Progenitor cell of endocrine pancreas (in vitro differentiated cells): ENCODE measurements at regions not wholly inside any gene's neighbourhood (a gene's known extent, or its start where the extent isn't known, plus 50 kb on each side); places are given as distances from the start of the nearest gene placed in this dataset.

Experiments
- DNase-seq: peaks from one replicate; pipeline ENCODE4 v3.0.0; 2021; ENCODE audit warnings: low spot score; ENCODE audit not compliant: unreplicated experiment
- H3K27ac Mint-ChIP-seq: 2 replicates; pipeline ENCODE4 v1.8.0; 2021; ENCODE audit warnings: mild to moderate bottlenecking, moderate library complexity, mixed read lengths
- H3K27me3 Mint-ChIP-seq: 2 replicates; pipeline ENCODE4 v1.8.0; 2021; ENCODE audit warnings: mixed read lengths
- H3K36me3 Mint-ChIP-seq: 2 replicates; pipeline ENCODE4 v1.8.0; 2022; ENCODE audit warnings: mixed read lengths; ENCODE audit not compliant: insufficient read depth
- H3K4me1 Mint-ChIP-seq: 2 replicates; pipeline ENCODE4 v1.8.0; 2021; ENCODE audit warnings: low read depth, mixed read lengths
- H3K4me3 Mint-ChIP-seq: 2 replicates; pipeline ENCODE4 v1.8.0; 2021; ENCODE audit warnings: low read depth, mild to moderate bottlenecking, moderate library complexity, mixed read lengths
- H3K9me3 Mint-ChIP-seq: 2 replicates; pipeline ENCODE4 v1.8.0; 2021; ENCODE audit warnings: low read depth, mixed read lengths
- TF ChIP-seq, protein P1 (sequence below): fragments of 200-600 bp; sonication (generic); IDR thresholded peaks from one replicate; pipeline ENCODE4 v1.5.0; 2021; ENCODE audit warnings: antibody characterized with exemption, mild to moderate bottlenecking; ENCODE audit not compliant: unreplicated experiment

DNA sequence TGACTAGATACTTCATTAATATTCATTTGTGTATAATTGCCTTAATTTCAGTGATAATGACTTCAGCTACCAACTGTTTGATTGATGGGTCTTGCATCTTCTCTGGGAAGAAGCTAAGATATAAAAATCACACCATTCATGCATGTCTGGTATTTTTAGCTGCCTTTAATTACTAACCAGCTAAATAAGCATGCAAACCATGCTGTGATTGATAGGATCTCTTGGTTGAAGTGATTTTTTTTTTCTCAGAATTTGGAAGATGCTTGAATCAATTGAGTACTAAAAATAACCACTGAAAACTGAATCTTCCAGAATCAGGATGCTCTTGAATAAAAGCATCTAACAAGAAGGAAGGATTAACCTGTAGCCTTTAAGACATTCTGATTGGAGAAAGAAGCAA is 668.8 kb downstream of the TDRD15 start:
- DNase-seq, result no peak
- no peaks in the 10 kb centered on the region for H3K36me3 Mint-ChIP-seq
- no peak overlapping the region for H3K27ac Mint-ChIP-seq
- H3K4me3 Mint-ChIP-seq, result no peak overlapping the region
- no peaks in the 10 kb centered on the region for H3K27me3 Mint-ChIP-seq
- TF ChIP-seq, protein P1, sequence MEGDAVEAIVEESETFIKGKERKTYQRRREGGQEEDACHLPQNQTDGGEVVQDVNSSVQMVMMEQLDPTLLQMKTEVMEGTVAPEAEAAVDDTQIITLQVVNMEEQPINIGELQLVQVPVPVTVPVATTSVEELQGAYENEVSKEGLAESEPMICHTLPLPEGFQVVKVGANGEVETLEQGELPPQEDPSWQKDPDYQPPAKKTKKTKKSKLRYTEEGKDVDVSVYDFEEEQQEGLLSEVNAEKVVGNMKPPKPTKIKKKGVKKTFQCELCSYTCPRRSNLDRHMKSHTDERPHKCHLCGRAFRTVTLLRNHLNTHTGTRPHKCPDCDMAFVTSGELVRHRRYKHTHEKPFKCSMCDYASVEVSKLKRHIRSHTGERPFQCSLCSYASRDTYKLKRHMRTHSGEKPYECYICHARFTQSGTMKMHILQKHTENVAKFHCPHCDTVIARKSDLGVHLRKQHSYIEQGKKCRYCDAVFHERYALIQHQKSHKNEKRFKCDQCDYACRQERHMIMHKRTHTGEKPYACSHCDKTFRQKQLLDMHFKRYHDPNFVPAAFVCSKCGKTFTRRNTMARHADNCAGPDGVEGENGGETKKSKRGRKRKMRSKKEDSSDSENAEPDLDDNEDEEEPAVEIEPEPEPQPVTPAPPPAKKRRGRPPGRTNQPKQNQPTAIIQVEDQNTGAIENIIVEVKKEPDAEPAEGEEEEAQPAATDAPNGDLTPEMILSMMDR, result no peak
- H3K9me3 Mint-ChIP-seq, result no peaks in the 10 kb centered on the region
- no peaks in the 10 kb centered on the region for H3K4me1 Mint-ChIP-seq

DNA sequence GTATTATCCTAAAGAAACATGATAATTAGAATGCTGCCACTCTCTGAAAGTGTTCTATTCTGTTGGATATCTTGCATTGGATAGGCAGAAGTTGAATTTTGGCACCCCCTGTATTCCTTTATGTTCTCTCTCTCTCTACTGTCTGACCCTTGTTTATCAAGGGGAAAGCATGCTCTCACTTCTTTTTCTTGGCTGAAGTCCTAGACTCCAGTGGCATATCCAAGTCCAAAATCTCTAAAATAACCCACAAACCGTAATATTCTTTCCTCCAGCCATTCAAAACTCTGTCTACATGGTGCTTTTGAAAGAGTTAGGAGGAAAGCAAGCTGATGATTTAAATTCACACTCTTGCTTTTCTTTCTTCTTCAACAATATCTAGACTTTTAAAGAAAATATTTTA is 669.7 kb downstream of the TDRD15 start:
- H3K9me3 Mint-ChIP-seq, result no peaks in the 10 kb centered on the region

DNA sequence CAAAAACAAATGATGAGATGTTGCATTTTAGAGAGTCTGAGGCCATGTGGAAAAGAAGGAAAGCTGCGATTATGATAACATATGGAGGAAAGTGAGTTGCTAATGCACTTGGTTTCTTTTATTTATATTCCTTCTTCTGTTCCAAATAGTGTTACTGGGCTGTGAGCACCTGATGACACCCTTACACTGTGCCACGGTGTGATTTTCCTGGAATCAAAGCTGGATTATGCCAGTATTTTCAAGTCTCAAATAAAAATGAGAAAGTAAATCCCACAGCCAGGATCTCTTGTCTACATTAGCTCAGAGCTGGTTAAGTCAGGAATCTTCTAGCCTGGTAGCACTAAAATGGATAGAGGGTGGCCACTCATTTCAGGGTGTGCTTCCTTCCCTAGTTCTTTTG is 670.8 kb downstream of the TDRD15 start:
- TF ChIP-seq, protein P1, result no peak
- Mint-ChIP-seq H3K36me3 (no peaks in the 10 kb centered on the region), H3K9me3 (no peaks in the 10 kb centered on the region), H3K4me3 (no peak overlapping the region), H3K4me1 (no peaks in the 10 kb centered on the region), H3K27me3 (no peaks in the 10 kb centered on the region), H3K27ac (no peak overlapping the region)
- DNase-seq, result no peak

More for the DNA sequence above, 669.7 kb downstream of the TDRD15 start:
- TF ChIP-seq, protein P1, result no peak
- Mint-ChIP-seq H3K27me3 (no peaks in the 10 kb centered on the region), H3K4me1 (no peaks in the 10 kb centered on the region), H3K4me3 (no peak overlapping the region), H3K27ac (no peak overlapping the region), H3K36me3 (no peaks in the 10 kb centered on the region)
- no peak for DNase-seq

DNA sequence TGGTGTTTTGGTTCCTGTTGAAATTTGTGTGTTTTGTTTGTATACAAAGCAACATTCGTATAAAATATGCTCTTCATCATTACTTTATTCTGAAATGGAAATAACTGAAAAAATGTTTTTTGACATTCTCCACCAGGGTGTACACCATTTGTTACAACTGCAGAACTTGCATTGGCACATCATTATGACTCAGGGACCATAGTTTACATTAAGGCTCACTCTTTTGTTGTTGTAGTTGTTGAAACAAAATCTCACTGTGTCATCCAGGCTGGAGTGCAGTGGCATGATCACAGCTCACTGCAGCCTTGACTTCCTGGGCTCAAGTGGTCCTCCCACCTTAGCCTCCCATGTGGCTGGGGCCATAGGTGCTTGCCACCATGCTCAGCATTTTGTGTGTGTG is 676.6 kb downstream of the TDRD15 start:
- no peaks in the 10 kb centered on the region for H3K36me3 Mint-ChIP-seq
- H3K9me3 Mint-ChIP-seq, result no peaks in the 10 kb centered on the region
- H3K27ac Mint-ChIP-seq, result no peak overlapping the region
- no peak overlapping the region for H3K4me3 Mint-ChIP-seq
- peaks cover 4% of the 10 kb centered on the region for H3K4me1 Mint-ChIP-seq
- DNase-seq, result no peak
- H3K27me3 Mint-ChIP-seq, result peaks cover 5% of the 10 kb centered on the region
- TF ChIP-seq, protein P1, result no peak

DNA sequence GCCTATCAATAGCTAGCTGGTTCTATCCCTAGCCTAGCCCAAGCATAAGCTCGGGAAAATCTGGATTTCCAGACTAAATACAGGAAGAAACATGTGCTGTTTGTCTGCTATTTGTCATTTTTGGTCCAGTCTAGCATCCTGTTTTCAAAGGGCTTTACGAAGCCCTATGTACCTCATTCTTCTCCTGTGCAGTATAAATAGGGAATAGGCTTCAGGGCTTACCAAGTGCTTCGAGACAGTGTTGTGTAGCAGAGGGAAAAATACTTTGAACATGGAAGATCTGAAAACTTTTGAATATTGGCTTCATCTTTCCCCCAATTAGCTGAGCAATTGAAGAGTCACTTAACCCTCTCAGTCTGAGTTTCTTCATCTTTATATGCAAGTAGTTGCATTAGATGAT is 679.8 kb downstream of the TDRD15 start:
- H3K9me3 Mint-ChIP-seq, result no peaks in the 10 kb centered on the region
- H3K36me3 Mint-ChIP-seq, result no peaks in the 10 kb centered on the region
- DNase-seq, result no peak
- H3K27ac Mint-ChIP-seq, result no peak overlapping the region
- TF ChIP-seq, protein P1, result no peak
- no peak overlapping the region for H3K4me3 Mint-ChIP-seq
- peaks cover 4% of the 10 kb centered on the region for H3K4me1 Mint-ChIP-seq
- H3K27me3 Mint-ChIP-seq, result peaks cover 5% of the 10 kb centered on the region
